ENCODE measurements at regions not wholly inside any gene's neighbourhood (a gene's known extent, or its start where the extent isn't known, plus 50 kb on each side); places are given as distances from the start of the nearest gene placed in this dataset.

DNA sequence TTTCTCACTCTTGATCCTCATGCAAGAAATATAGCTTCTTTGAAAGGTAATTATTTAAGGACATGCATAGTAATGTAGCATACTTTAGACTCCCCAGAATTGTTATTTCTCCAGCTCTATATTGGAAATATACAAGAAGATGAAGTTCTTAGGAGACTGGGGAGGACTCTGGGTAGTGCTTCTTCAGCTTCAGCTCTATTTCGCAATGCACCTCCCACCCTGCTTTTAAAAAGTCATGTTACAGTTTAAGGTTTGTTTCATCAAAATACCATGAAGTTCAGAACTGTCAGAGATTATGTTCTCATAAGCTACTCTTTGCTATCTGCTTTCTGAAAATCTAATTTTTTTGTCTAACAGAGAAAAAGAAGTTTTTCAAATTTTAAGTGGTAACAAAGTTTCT lies 586.2 kb upstream of the ADGRL4 start:
- no peaks in the 10 kb centered on the region for H3K27me3 ChIP-seq (ENCODE audit: control insufficient read depth in 3 of 3, insufficient read depth in 3 of 3, low read length in 3 of 3)
- no peaks in the 10 kb centered on the region for H3K4me1 ChIP-seq (ENCODE audit: control insufficient read depth in 3 of 3, insufficient read depth in 3 of 3, low read length in 3 of 3)
- H3K36me3 ChIP-seq (ENCODE audit: control insufficient read depth in 3 of 3, insufficient read depth in 3 of 3, low read length in 3 of 3), result no peaks in the 10 kb centered on the region
- H3K4me3 ChIP-seq (ENCODE audit: low read length in 3 of 3), result no peak overlapping the region
- no peak overlapping the region for H3K27ac ChIP-seq (ENCODE audit: low read depth, low read length)
- no peaks in the 10 kb centered on the region for H3K9me3 ChIP-seq (ENCODE audit: control insufficient read depth in 3 of 3, low read length in 3 of 3)
- H3K9ac ChIP-seq (ENCODE audit: low read depth in 1 of 3, low read length in 3 of 3), result no peak overlapping the region

DNA sequence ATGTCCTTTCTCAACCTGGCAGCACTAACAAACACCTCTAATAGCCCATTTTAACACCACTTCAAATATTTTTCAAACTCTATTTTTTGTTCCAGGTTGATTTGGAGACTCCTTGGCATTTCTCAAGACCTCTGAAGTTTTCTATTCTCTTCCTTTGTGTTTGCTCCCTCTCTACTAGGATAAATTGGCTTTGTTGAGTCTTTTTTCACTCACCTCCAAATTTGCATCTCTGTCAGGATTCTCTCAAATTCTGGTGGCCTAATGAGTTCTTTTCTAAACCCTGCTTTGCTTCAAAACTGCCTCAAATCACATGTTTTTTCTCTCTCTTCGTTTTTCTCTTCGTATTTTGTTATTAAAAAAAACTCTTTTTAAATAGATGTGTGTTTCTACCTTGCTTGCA lies 582.2 kb upstream of the ADGRL4 start:
- H3K4me3 ChIP-seq (ENCODE audit: low read length in 3 of 3), result no peak overlapping the region
- no peak overlapping the region for H3K27ac ChIP-seq (ENCODE audit: low read depth, low read length)
- no peaks in the 10 kb centered on the region for H3K27me3 ChIP-seq (ENCODE audit: control insufficient read depth in 3 of 3, insufficient read depth in 3 of 3, low read length in 3 of 3)
- H3K9ac ChIP-seq (ENCODE audit: low read depth in 1 of 3, low read length in 3 of 3), result no peak overlapping the region
- no peaks in the 10 kb centered on the region for H3K4me1 ChIP-seq (ENCODE audit: control insufficient read depth in 3 of 3, insufficient read depth in 3 of 3, low read length in 3 of 3)
- no peaks in the 10 kb centered on the region for H3K9me3 ChIP-seq (ENCODE audit: control insufficient read depth in 3 of 3, low read length in 3 of 3)
- no peaks in the 10 kb centered on the region for H3K36me3 ChIP-seq (ENCODE audit: control insufficient read depth in 3 of 3, insufficient read depth in 3 of 3, low read length in 3 of 3)

DNA sequence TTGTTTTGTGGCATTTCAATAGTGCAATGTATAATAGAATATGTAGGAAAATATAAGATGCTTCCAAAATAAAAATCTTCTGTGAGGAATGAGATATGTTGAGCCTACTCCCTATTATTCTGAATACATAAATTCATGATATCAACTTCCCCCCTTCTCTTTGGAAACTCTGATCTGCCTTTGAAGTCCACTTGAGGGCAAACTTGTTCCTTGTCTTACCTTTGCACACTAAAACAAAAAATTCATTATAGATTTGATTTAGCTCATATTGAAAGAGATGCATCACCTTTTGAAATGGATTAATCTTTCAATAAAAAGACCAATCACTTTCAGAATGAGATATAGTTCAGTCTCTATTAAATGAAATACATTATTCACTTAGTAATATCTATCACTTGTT lies 580.7 kb upstream of the ADGRL4 start:
- H3K4me3 ChIP-seq (ENCODE audit: low read length in 3 of 3), result no peak overlapping the region
- no peaks in the 10 kb centered on the region for H3K27me3 ChIP-seq (ENCODE audit: control insufficient read depth in 3 of 3, insufficient read depth in 3 of 3, low read length in 3 of 3)

DNA sequence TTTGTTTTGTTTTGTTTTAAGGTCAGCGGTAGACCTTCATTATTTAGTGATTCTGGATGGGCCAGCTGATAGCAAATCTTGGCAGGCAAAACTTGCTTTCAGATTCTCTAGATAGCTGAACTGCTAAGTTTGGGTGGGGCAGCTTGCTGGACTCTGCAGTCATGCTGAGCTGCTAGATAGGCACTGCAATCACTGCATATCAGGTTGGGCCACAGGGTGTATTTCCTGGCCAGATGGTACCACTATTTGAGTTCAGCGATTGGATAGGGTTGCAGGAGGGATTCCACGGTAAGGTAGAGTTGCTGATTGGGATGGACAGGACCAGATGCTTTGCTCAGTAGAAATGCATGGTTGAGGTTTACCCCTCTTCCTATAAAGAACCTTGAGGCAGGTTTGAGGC lies 579.3 kb upstream of the ADGRL4 start:
- H3K9me3 ChIP-seq (ENCODE audit: control insufficient read depth in 3 of 3, low read length in 3 of 3), result no peaks in the 10 kb centered on the region
- no peak overlapping the region for H3K27ac ChIP-seq (ENCODE audit: low read depth, low read length)
- H3K36me3 ChIP-seq (ENCODE audit: control insufficient read depth in 3 of 3, insufficient read depth in 3 of 3, low read length in 3 of 3), result no peaks in the 10 kb centered on the region
- H3K27me3 ChIP-seq (ENCODE audit: control insufficient read depth in 3 of 3, insufficient read depth in 3 of 3, low read length in 3 of 3), result no peaks in the 10 kb centered on the region
- no peaks in the 10 kb centered on the region for H3K4me1 ChIP-seq (ENCODE audit: control insufficient read depth in 3 of 3, insufficient read depth in 3 of 3, low read length in 3 of 3)
- H3K9ac ChIP-seq (ENCODE audit: low read depth in 1 of 3, low read length in 3 of 3), result no peak overlapping the region
- H3K4me3 ChIP-seq (ENCODE audit: low read length in 3 of 3), result no peak overlapping the region

More for the DNA sequence above, 580.7 kb upstream of the ADGRL4 start:
- Histone ChIP-seq H3K9me3 (ENCODE audit: control insufficient read depth in 3 of 3, low read length in 3 of 3) (no peaks in the 10 kb centered on the region), H3K9ac (ENCODE audit: low read depth in 1 of 3, low read length in 3 of 3) (no peak overlapping the region), H3K4me1 (ENCODE audit: control insufficient read depth in 3 of 3, insufficient read depth in 3 of 3, low read length in 3 of 3) (no peaks in the 10 kb centered on the region), H3K36me3 (ENCODE audit: control insufficient read depth in 3 of 3, insufficient read depth in 3 of 3, low read length in 3 of 3) (no peaks in the 10 kb centered on the region), H3K27ac (ENCODE audit: low read depth, low read length) (no peak overlapping the region)

DNA sequence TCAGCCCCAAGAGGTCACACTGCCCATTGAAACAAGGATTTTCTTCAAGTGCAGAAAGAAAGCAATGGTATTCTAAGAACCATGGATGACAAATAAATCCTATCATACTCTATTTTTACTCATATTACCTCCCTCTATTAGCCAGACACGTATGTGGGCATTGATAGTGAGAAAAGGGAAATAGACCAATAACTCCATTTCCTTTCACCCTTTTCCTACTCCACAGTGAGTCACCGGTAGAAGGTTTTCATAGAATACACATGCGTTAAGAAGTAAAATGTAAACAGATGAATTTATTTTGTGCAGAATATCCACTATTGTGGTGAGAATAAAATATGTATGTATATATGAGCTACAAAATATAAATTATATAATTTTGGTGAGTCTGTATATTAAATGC lies 568.9 kb upstream of the ADGRL4 start:
- H3K9me3 ChIP-seq (ENCODE audit: control insufficient read depth in 3 of 3, low read length in 3 of 3), result no peaks in the 10 kb centered on the region
- no peak overlapping the region for H3K9ac ChIP-seq (ENCODE audit: low read depth in 1 of 3, low read length in 3 of 3)
- no peak overlapping the region for H3K4me3 ChIP-seq (ENCODE audit: low read length in 3 of 3)
- H3K36me3 ChIP-seq (ENCODE audit: control insufficient read depth in 3 of 3, insufficient read depth in 3 of 3, low read length in 3 of 3), result no peaks in the 10 kb centered on the region
- H3K27ac ChIP-seq (ENCODE audit: low read depth, low read length), result no peak overlapping the region
- H3K4me1 ChIP-seq (ENCODE audit: control insufficient read depth in 3 of 3, insufficient read depth in 3 of 3, low read length in 3 of 3), result no peaks in the 10 kb centered on the region
- no peaks in the 10 kb centered on the region for H3K27me3 ChIP-seq (ENCODE audit: control insufficient read depth in 3 of 3, insufficient read depth in 3 of 3, low read length in 3 of 3)

DNA sequence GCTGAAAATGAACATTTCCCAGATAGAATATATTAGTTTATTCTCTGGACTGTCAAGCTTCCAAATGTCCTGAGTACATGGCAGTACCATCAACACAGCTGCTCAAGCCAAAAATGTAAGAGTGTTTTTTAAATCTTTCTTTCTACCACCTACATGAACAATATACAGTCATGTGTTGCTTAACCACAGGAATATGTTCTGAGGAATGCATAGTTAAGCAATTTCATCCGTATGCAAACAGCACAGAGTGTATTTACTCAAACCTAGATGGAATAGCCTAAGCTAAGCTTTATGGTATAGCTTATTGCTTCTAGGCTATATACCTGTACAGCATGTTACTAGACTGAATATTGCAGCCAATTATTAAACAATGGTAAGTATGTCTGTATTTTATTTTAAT lies 561.9 kb upstream of the ADGRL4 start:
- no peaks in the 10 kb centered on the region for H3K27me3 ChIP-seq (ENCODE audit: control insufficient read depth in 3 of 3, insufficient read depth in 3 of 3, low read length in 3 of 3)
- H3K9ac ChIP-seq (ENCODE audit: low read depth in 1 of 3, low read length in 3 of 3), result no peak overlapping the region
- no peaks in the 10 kb centered on the region for H3K36me3 ChIP-seq (ENCODE audit: control insufficient read depth in 3 of 3, insufficient read depth in 3 of 3, low read length in 3 of 3)
- H3K4me3 ChIP-seq (ENCODE audit: low read length in 3 of 3), result no peak overlapping the region
- no peaks in the 10 kb centered on the region for H3K4me1 ChIP-seq (ENCODE audit: control insufficient read depth in 3 of 3, insufficient read depth in 3 of 3, low read length in 3 of 3)
- no peak overlapping the region for H3K27ac ChIP-seq (ENCODE audit: low read depth, low read length)
- H3K9me3 ChIP-seq (ENCODE audit: control insufficient read depth in 3 of 3, low read length in 3 of 3), result no peaks in the 10 kb centered on the region

DNA sequence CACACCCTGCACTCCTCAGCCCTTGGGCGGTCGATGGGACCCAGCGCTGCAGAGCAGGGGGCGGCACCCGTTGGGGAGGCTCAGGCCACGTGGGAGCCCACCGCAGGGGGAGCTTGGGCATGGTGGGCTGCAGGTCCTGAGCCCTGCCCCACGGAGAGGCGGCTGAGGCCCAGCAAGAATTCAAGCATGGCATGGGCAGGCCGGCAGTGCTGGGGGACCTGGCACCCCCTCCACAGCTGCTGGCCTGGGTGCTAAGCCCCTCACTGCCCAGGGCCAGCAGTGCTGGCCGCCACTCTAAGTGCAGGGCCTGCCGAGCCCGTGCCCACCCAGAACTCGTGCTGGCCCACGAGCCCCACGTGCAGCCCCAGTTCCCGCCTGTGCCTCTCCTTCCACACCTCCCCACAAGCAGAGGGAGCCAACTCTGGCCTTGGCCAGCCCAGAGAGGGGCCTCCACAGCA lies 555.0 kb upstream of the ADGRL4 start:
- no peaks in the 10 kb centered on the region for H3K4me1 ChIP-seq (ENCODE audit: control insufficient read depth in 3 of 3, insufficient read depth in 3 of 3, low read length in 3 of 3)
- no peaks in the 10 kb centered on the region for H3K27me3 ChIP-seq (ENCODE audit: control insufficient read depth in 3 of 3, insufficient read depth in 3 of 3, low read length in 3 of 3)
- no peaks in the 10 kb centered on the region for H3K9me3 ChIP-seq (ENCODE audit: control insufficient read depth in 3 of 3, low read length in 3 of 3)
- H3K27ac ChIP-seq (ENCODE audit: low read depth, low read length), result no peak overlapping the region
- no peak overlapping the region for H3K9ac ChIP-seq (ENCODE audit: low read depth in 1 of 3, low read length in 3 of 3)
- no peak overlapping the region for H3K4me3 ChIP-seq (ENCODE audit: low read length in 3 of 3)
- no peaks in the 10 kb centered on the region for H3K36me3 ChIP-seq (ENCODE audit: control insufficient read depth in 3 of 3, insufficient read depth in 3 of 3, low read length in 3 of 3)

DNA sequence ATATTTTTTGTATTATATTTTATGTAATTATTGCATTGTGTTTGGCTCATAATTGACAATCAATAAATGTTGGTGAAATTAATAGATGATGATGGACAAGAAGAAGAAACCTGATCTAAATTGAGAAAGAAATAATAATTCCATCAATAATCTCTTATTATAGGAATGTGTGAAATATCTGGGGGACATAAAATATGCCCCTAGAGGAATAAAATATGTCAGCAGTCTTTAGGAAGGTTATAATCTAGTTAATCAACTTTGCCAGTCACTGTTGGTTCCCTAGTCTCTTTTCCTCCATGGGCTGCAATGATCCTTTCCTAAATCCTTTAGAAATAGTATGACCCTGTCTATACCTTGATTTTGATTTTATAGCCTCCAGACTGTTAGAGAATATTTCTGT lies 549.7 kb upstream of the ADGRL4 start:
- no peaks in the 10 kb centered on the region for H3K27me3 ChIP-seq (ENCODE audit: control insufficient read depth in 3 of 3, insufficient read depth in 3 of 3, low read length in 3 of 3)
- H3K36me3 ChIP-seq (ENCODE audit: control insufficient read depth in 3 of 3, insufficient read depth in 3 of 3, low read length in 3 of 3), result no peaks in the 10 kb centered on the region
- peaks cover 0 to 2% (median 0%) of the 10 kb centered on the region in 3 donors for H3K9me3 ChIP-seq (ENCODE audit: control insufficient read depth in 3 of 3, low read length in 3 of 3)
- no peak overlapping the region for H3K9ac ChIP-seq (ENCODE audit: low read depth in 1 of 3, low read length in 3 of 3)
- H3K4me3 ChIP-seq (ENCODE audit: low read length in 3 of 3), result no peak overlapping the region
- no peak overlapping the region for H3K27ac ChIP-seq (ENCODE audit: low read depth, low read length)
- H3K4me1 ChIP-seq (ENCODE audit: control insufficient read depth in 3 of 3, insufficient read depth in 3 of 3, low read length in 3 of 3), result no peaks in the 10 kb centered on the region

DNA sequence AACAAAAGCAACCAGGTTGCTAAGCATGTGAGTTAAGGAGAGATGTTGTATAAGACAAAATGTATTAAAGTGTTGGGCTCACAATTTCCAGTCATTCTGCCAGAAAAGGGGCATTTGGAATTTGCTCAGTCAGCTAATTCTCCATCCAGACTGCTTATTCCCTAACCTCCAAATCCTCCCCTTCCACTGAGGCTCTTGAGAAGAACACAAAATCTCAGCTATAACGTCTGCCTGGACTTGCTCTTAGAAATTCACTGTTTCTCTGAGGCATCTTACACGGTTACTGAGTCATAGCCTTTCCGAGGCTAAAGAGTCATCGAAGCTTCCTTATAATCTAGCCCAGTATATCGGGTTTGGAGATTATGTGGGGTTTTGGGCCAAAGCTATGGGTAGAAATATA lies 548.2 kb upstream of the ADGRL4 start:
- no peaks in the 10 kb centered on the region for H3K27me3 ChIP-seq (ENCODE audit: control insufficient read depth in 3 of 3, insufficient read depth in 3 of 3, low read length in 3 of 3)
- no peak overlapping the region for H3K9ac ChIP-seq (ENCODE audit: low read depth in 1 of 3, low read length in 3 of 3)
- no peaks in the 10 kb centered on the region for H3K4me1 ChIP-seq (ENCODE audit: control insufficient read depth in 3 of 3, insufficient read depth in 3 of 3, low read length in 3 of 3)
- peaks cover 0 to 2% (median 0%) of the 10 kb centered on the region in 3 donors for H3K9me3 ChIP-seq (ENCODE audit: control insufficient read depth in 3 of 3, low read length in 3 of 3)
- H3K4me3 ChIP-seq (ENCODE audit: low read length in 3 of 3), result no peak overlapping the region
- no peaks in the 10 kb centered on the region for H3K36me3 ChIP-seq (ENCODE audit: control insufficient read depth in 3 of 3, insufficient read depth in 3 of 3, low read length in 3 of 3)
- H3K27ac ChIP-seq (ENCODE audit: low read depth, low read length), result no peak overlapping the region

GRCh38 chr1:79551321-79551720 lies 544.8 kb upstream of the ADGRL4 start:
- Histone ChIP-seq H3K9ac (ENCODE audit: low read depth in 1 of 3, low read length in 3 of 3) (no peak overlapping the region), H3K9me3 (ENCODE audit: control insufficient read depth in 3 of 3, low read length in 3 of 3) (peaks cover 0 to 2% (median 0%) of the 10 kb centered on the region in 3 donors), H3K4me3 (ENCODE audit: low read length in 3 of 3) (no peak overlapping the region), H3K27ac (ENCODE audit: low read depth, low read length) (peak overlapping the region; percentile 26), H3K4me1 (ENCODE audit: control insufficient read depth in 3 of 3, insufficient read depth in 3 of 3, low read length in 3 of 3) (no peaks in the 10 kb centered on the region), H3K27me3 (ENCODE audit: control insufficient read depth in 3 of 3, insufficient read depth in 3 of 3, low read length in 3 of 3) (no peaks in the 10 kb centered on the region), H3K36me3 (ENCODE audit: control insufficient read depth in 3 of 3, insufficient read depth in 3 of 3, low read length in 3 of 3) (no peaks in the 10 kb centered on the region)

DNA sequence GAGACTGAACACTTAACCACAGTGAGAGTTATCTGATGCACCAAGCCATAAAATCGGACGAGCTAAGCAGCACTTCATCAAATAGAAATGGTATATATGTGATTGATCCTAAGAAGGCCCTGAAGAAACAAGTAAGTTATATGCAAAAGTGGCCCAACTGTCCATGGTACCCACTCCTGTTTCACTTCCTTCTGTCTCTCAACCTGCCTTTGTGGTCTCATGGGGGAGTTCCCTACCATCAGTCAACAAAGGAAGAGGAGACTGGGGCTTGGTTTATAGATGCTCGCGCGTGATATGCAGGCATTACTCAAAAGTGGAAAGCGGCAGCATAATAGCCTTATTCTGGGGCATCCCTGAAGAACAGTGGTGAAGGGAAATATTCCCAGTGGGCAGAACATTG lies 543.9 kb upstream of the ADGRL4 start:
- no peaks in the 10 kb centered on the region for H3K4me1 ChIP-seq (ENCODE audit: control insufficient read depth in 3 of 3, insufficient read depth in 3 of 3, low read length in 3 of 3)
- H3K27ac ChIP-seq (ENCODE audit: low read depth, low read length), result no peak overlapping the region
- peaks cover 0 to 2% (median 0%) of the 10 kb centered on the region in 3 donors for H3K9me3 ChIP-seq (ENCODE audit: control insufficient read depth in 3 of 3, low read length in 3 of 3)
- H3K9ac ChIP-seq (ENCODE audit: low read depth in 1 of 3, low read length in 3 of 3), result no peak overlapping the region
- H3K36me3 ChIP-seq (ENCODE audit: control insufficient read depth in 3 of 3, insufficient read depth in 3 of 3, low read length in 3 of 3), result no peaks in the 10 kb centered on the region
- H3K27me3 ChIP-seq (ENCODE audit: control insufficient read depth in 3 of 3, insufficient read depth in 3 of 3, low read length in 3 of 3), result no peaks in the 10 kb centered on the region
- H3K4me3 ChIP-seq (ENCODE audit: low read length in 3 of 3), result no peak overlapping the region
